HepG2 (cell line): ENCODE measurements at regions not wholly inside any gene's neighbourhood (a gene's known extent, or its start where the extent isn't known, plus 50 kb on each side); places are given as distances from the start of the nearest gene placed in this dataset.

Experiments
- ATAC-seq: fragments of 200-7000 bp; cut with Tn5 transposase; 3 replicates; pipeline ENCODE4 v1.9.1; 2020; ENCODE audit warnings: mild to moderate bottlenecking, moderate library complexity
- BruUV-seq: library from RNA; stranded (reverse); fragments of 400-500 nt; replicated peaks from 2 replicates; lab custom pipeline; 2021; lab: Mats Ljungman, UMichigan
- CTCF ChIA-PET: fragments of 300-600 bp; formaldehyde crosslinking; extraction: SDS; loops from one replicate; lab custom pipeline; 2021; ENCODE audit warnings: low total read pairs, inconsistent platforms, low intra/inter-chr PET ratio; lab: Yijun Ruan, JAX
- POLR2A ChIA-PET: fragments of 350-600 bp; sonication (Branson Sonifier 250); formaldehyde crosslinking; loops from one replicate; lab custom pipeline; 2020; ENCODE audit warnings: antibody characterized with exemption, inconsistent platforms; lab: Yijun Ruan, JAX
- DNase-seq: peaks from one replicate; pipeline ENCODE4 v3.0.0-alpha.2; 2015; ENCODE audit warnings: low spot score
- FAIRE-seq: peaks from 3 replicates; lab custom pipeline; 2011; peaks lifted over from hg19 to GRCh38; lab: Jason Lieb, UNC
- H2AFZ ChIP-seq: one replicate; pipeline ENCODE4 v1.6.1; 2011; ENCODE audit warnings: low read length, inconsistent platforms
- H3K27ac ChIP-seq: fragments of 300-600 bp; 3 replicates; pipeline ENCODE4 v1.8.0; 2011; ENCODE audit warnings: mixed run types, mild to moderate bottlenecking, mixed read lengths, low read length, inconsistent platforms; ENCODE audit not compliant: insufficient read depth; ENCODE audit errors: extremely low read length
- H3K27me3 ChIP-seq, 2 experiments: fragments of 200-600 bp in 1 of 2; 2 replicates in 1 of 2; 3 replicates in 1 of 2; pipeline versions ENCODE4 v1.6.0 to v1.8.0; 2011; ENCODE audit warnings: low read length in 2 of 2, mild to moderate bottlenecking in 2 of 2, moderate library complexity in 2 of 2, inconsistent platforms in 1 of 2; ENCODE audit not compliant: insufficient read depth in 2 of 2, control insufficient read depth in 1 of 2
- H3K36me3 ChIP-seq, 2 experiments: fragments of 200-600 bp in 1 of 2; replicated peaks in 1 of 2; 2 replicates in 1 of 2; 3 replicates in 1 of 2; pipeline versions ENCODE4 v1.5.1 to v1.8.0; 2011; ENCODE audit warnings: low read length in 2 of 2, inconsistent platforms in 1 of 2; ENCODE audit not compliant: insufficient read depth in 2 of 2, control insufficient read depth in 1 of 2
- H3K4me1 ChIP-seq: 2 replicates; pipeline ENCODE4 v1.5.1; 2012; ENCODE audit warnings: low read length, inconsistent platforms; ENCODE audit not compliant: insufficient read depth
- H3K4me2 ChIP-seq: 2 replicates; pipeline ENCODE4 v1.6.0; 2011; ENCODE audit warnings: low read depth, low read length, inconsistent platforms
- H3K4me3 ChIP-seq, 3 experiments: fragments of 200-600 bp in 1 of 3; sonication (generic), shearing (Covaris generic) in 1 of 3; replicated peaks in 1 of 3; 2 replicates each; pipeline ENCODE4 v1.5.1; 2011 to 2016; ENCODE audit warnings: low read length in 3 of 3, inconsistent platforms in 2 of 3, low read depth in 2 of 3, mild to moderate bottlenecking in 2 of 3, control low read depth in 1 of 3, mixed read lengths in 1 of 3; ENCODE audit not compliant: insufficient read depth in 1 of 3
- H3K79me2 ChIP-seq: one replicate; pipeline ENCODE4 v1.6.1; 2011; ENCODE audit warnings: low read length, inconsistent platforms; ENCODE audit not compliant: insufficient read depth
- H3K9ac ChIP-seq: 2 replicates; pipeline ENCODE4 v1.6.0; 2011; ENCODE audit warnings: mild to moderate bottlenecking, low read depth, low read length, inconsistent platforms; ENCODE audit not compliant: insufficient read depth
- H3K9me3 ChIP-seq: 2 replicates; pipeline ENCODE4 v1.5.1; 2012; ENCODE audit warnings: mild to moderate bottlenecking, low read length
- H4K20me1 ChIP-seq: 2 replicates; pipeline ENCODE4 v1.6.0; 2011; ENCODE audit warnings: inconsistent platforms, mild to moderate bottlenecking, low read length, moderate library complexity; ENCODE audit not compliant: insufficient read depth
- GATAD1 ChIP-seq: IDR thresholded peaks from 2 replicates; pipeline ENCODE4 v1.6.1; 2016; ENCODE audit warnings: missing genetic modification reagents, missing compliant biosample characterization
- NFKBIZ ChIP-seq: IDR thresholded peaks from 2 replicates; pipeline ENCODE4 v1.6.1; 2018; ENCODE audit warnings: missing genetic modification reagents, missing compliant biosample characterization
- SMARCE1 ChIP-seq: fragments of 450-650 bp; IDR thresholded peaks from 2 replicates; pipeline ENCODE4 v1.6.1; 2017; ENCODE audit warnings: borderline replicate concordance
- ZNF567 ChIP-seq: sonication (generic); formaldehyde crosslinking; IDR thresholded peaks from 2 replicates; pipeline ENCODE4 v1.8.1; 2023; ENCODE audit warnings: mild to moderate bottlenecking, missing genetic modification reagents, borderline replicate concordance
- ZNF7 ChIP-seq: IDR thresholded peaks from 2 replicates; pipeline ENCODE4 v1.6.1; 2016; ENCODE audit warnings: missing biosample characterization, missing genetic modification reagents
- ZNF709 ChIP-seq: sonication (generic); formaldehyde crosslinking; IDR thresholded peaks from 2 replicates; pipeline ENCODE4 v1.5.0; 2020; ENCODE audit warnings: mild to moderate bottlenecking, missing genetic modification reagents
- ZNF749 ChIP-seq: sonication (generic); formaldehyde crosslinking; IDR thresholded peaks from 2 replicates; pipeline ENCODE4 v1.8.0; 2022; ENCODE audit warnings: mild to moderate bottlenecking, missing genetic modification reagents, moderate library complexity, borderline replicate concordance
- ZNF768 ChIP-seq: sonication (generic); formaldehyde crosslinking; IDR thresholded peaks from 2 replicates; pipeline ENCODE4 v1.4.0; 2020; ENCODE audit warnings: missing genetic modification reagents
- WGBS: methylation state at CpG from one replicate; pipeline ENCODE4 v1.1.6; 2017; ENCODE audit warnings: low lambda C conversion rate; 5-methylcytosine and 5-hydroxymethylcytosine counted together
- in situ Hi-C: cut with HindIII; loops from 2 replicates; pipeline ENCODE4 v1.10.0; 2017; ENCODE audit warnings: low pct_unique_long_range_greater_than_20kb; ENCODE audit not compliant: extremely low pct_ligation_motif_present
- intact Hi-C: fragments of 100-400 bp; cut with micrococcal nuclease; formaldehyde crosslinking; loops from one replicate; pipeline ENCODE4 v1.10.0; 2022; ENCODE audit not compliant: unreplicated experiment
- TF ChIP-seq, protein P1 (sequence below): sonication (generic); formaldehyde crosslinking; conservative IDR thresholded peaks from 2 replicates; pipeline ENCODE4 v1.8.1; 2023; ENCODE audit warnings: missing genetic modification reagents
- TF ChIP-seq, protein P2 (sequence below): IDR thresholded peaks from 2 replicates; pipeline ENCODE4 v1.6.1; 2012; ENCODE audit warnings: inconsistent platforms
- TF ChIP-seq, protein P3 (sequence below): IDR thresholded peaks from 2 replicates; pipeline ENCODE4 v1.6.1; 2016

DNA sequence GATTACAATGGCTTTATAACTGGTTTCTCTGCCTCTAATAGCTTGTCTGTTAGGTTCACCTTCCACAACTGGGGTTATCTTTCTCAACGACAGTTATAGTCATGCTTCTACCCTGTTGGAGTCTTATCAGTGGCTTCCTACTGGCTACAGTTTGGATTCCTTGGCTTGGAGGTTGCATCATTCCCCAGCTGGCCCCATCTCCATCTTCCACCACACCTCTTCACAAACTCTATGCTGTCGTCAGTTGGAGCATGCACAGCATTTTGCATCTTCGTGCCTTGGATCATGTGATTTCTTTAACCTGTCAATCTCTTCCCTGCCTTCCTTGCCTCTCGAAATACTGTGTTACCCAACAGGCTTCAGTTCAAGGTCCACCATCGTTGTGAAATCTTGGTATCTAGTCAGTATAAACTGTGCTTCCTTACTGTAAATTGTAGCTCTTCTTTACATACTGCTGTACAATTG is 316.3 kb upstream of the CXCR4 start (continued):
- TF ChIP-seq ZNF567 (CRISPR knock-in tag) = no peak
- TF ChIP-seq, all 625 proteins: peak for 15

DNA sequence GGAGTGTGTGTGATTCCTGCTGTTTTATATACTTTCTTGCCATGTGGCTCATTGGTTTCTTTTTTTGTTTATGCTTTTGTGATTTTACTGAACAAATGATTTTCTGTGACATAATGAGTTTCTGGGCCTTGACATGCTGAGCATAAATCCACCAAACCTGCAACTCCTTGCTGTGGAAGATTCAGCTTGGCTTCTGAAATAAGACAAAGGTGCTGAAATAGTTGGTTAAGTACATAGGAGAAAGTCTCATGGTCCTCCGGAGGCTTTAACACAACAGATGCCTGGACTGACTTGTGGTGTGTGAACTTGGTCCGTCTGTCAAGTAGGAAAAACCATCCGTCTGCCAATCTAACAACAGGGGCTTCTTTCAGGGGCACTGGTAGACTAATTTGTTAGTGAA is 315.3 kb upstream of the CXCR4 start:
- no peak for ATAC-seq
- Histone ChIP-seq H3K4me1 (no peaks in the 10 kb centered on the region), H3K79me2 (no peaks in the 10 kb centered on the region), H3K27ac (no peak overlapping the region), H3K4me2 (no peak overlapping the region), H3K9ac (no peak overlapping the region), H3K27me3 (no peaks in the 10 kb centered on the region), H3K36me3 (no peaks in the 10 kb centered on the region), H2AFZ (no peak overlapping the region), H4K20me1 (no peaks in the 10 kb centered on the region), H3K4me3 (no peak overlapping the region), H3K9me3 (no peaks in the 10 kb centered on the region)
- in situ Hi-C loops = no loop called here
- BruUV-seq = no TSS peak
- FAIRE-seq = no peak
- POLR2A ChIA-PET = no interaction called here
- TF ChIP-seq, protein P1, sequence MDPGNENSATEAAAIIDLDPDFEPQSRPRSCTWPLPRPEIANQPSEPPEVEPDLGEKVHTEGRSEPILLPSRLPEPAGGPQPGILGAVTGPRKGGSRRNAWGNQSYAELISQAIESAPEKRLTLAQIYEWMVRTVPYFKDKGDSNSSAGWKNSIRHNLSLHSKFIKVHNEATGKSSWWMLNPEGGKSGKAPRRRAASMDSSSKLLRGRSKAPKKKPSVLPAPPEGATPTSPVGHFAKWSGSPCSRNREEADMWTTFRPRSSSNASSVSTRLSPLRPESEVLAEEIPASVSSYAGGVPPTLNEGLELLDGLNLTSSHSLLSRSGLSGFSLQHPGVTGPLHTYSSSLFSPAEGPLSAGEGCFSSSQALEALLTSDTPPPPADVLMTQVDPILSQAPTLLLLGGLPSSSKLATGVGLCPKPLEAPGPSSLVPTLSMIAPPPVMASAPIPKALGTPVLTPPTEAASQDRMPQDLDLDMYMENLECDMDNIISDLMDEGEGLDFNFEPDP = no peak
- no peak for TF ChIP-seq NFKBIZ (CRISPR knock-in tag)
- TF ChIP-seq, protein P2, sequence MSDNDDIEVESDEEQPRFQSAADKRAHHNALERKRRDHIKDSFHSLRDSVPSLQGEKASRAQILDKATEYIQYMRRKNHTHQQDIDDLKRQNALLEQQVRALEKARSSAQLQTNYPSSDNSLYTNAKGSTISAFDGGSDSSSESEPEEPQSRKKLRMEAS = no peak
- TF ChIP-seq GATAD1 (CRISPR knock-in tag) = no peak
- TF ChIP-seq ZNF709 = no peak
- TF ChIP-seq ZNF7 (CRISPR knock-in tag) = no peak
- no peak for TF ChIP-seq ZNF749
- TF ChIP-seq ZNF768 (CRISPR knock-in tag) = no peak
- TF ChIP-seq, protein P3, sequence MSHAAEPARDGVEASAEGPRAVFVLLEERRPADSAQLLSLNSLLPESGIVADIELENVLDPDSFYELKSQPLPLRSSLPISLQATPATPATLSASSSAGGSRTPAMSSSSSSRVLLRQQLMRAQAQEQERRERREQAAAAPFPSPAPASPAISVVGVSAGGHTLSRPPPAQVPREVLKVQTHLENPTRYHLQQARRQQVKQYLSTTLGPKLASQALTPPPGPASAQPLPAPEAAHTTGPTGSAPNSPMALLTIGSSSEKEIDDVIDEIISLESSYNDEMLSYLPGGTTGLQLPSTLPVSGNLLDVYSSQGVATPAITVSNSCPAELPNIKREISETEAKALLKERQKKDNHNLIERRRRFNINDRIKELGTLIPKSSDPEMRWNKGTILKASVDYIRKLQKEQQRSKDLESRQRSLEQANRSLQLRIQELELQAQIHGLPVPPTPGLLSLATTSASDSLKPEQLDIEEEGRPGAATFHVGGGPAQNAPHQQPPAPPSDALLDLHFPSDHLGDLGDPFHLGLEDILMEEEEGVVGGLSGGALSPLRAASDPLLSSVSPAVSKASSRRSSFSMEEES (CRISPR knock-in tag) = no peak
- TF ChIP-seq SMARCE1 = no peak
- intact Hi-C loops = no loop called here
- WGBS = 18% methylated on average over 3 of the region's 3 CpGs
- CTCF ChIA-PET = no interaction called here
- DNase-seq = no peak
